Panc1 (cell line): ENCODE measurements at regions not wholly inside any gene's neighbourhood (a gene's known extent, or its start where the extent isn't known, plus 50 kb on each side); places are given as distances from the start of the nearest gene placed in this dataset.

Experiments
- ATAC-seq: fragments of 200-7000 bp; cut with Tn5 transposase; 2 replicates; pipeline ENCODE4 v1.9.1; 2020; ENCODE audit warnings: mild to moderate bottlenecking, moderate library complexity
- BruUV-seq: library from RNA; stranded (reverse); fragments of 400-500 nt; replicated peaks from 2 replicates; lab custom pipeline; 2021; lab: Mats Ljungman, UMichigan
- CTCF ChIA-PET: fragments of 300-600 bp; sonication (Branson Sonifier 250); formaldehyde crosslinking; loops from one replicate; lab custom pipeline; 2022; ENCODE audit warnings: antibody characterized with exemption; lab: Charles Lee
- POLR2A ChIA-PET: fragments of 300-600 bp; sonication (Branson Sonifier 250); formaldehyde crosslinking; loops from one replicate; lab custom pipeline; 2022; ENCODE audit warnings: antibody characterized with exemption; lab: Charles Lee
- DNase-seq: peaks from one replicate; pipeline ENCODE4 v3.0.0-alpha.2; 2010; ENCODE audit warnings: low read depth, low spot score
- H3K27ac ChIP-seq: 2 replicates; pipeline ENCODE4 v1.5.1; 2011; ENCODE audit warnings: mild to moderate bottlenecking, low read length, inconsistent platforms
- H3K27me3 ChIP-seq: fragments of 200-500 bp; sonication (Bioruptor generic); 2 replicates; pipeline ENCODE4 v1.6.0; 2014; ENCODE audit warnings: low read length, inconsistent platforms; ENCODE audit not compliant: control insufficient read depth, insufficient read depth
- H3K36me3 ChIP-seq: fragments of 200-500 bp; sonication (Bioruptor generic); 2 replicates; pipeline ENCODE4 v1.5.1; 2014; ENCODE audit warnings: inconsistent platforms, mild to moderate bottlenecking, low read length, moderate library complexity; ENCODE audit not compliant: control insufficient read depth, insufficient read depth
- H3K4me1 ChIP-seq: 2 replicates; pipeline ENCODE4 v1.5.1; 2011; ENCODE audit warnings: inconsistent platforms, mild to moderate bottlenecking, low read length, moderate library complexity; ENCODE audit not compliant: control insufficient read depth, insufficient read depth
- H3K4me3 ChIP-seq, 2 experiments: 2 replicates each; pipeline ENCODE4 v1.5.1; 2011 to 2012; ENCODE audit warnings: low read depth in 2 of 2, low read length in 2 of 2, mild to moderate bottlenecking in 2 of 2, inconsistent platforms in 1 of 2, moderate library complexity in 1 of 2
- H3K9me3 ChIP-seq: fragments of 200-500 bp; sonication (Bioruptor generic); 2 replicates; pipeline ENCODE4 v1.5.1; 2014; ENCODE audit warnings: low read depth, mild to moderate bottlenecking, inconsistent platforms, low read length, moderate library complexity; ENCODE audit not compliant: control insufficient read depth, insufficient read depth
- POLR2AphosphoS5 ChIP-seq: IDR thresholded peaks from 2 replicates; pipeline ENCODE4 v1.6.1; 2012; ENCODE audit warnings: mild to moderate bottlenecking, low read depth, low read length, moderate library complexity
- SIN3A ChIP-seq: IDR thresholded peaks from 2 replicates; pipeline ENCODE4 v1.6.1; 2012; ENCODE audit warnings: low read depth, mild to moderate bottlenecking, low read length, moderate library complexity, borderline replicate concordance; ENCODE audit not compliant: insufficient read depth
- TCF7L2 ChIP-seq: IDR thresholded peaks from 2 replicates; pipeline ENCODE4 v1.6.1; 2011; ENCODE audit warnings: mild to moderate bottlenecking, low read depth, low read length, inconsistent platforms
- in situ Hi-C: cut with HindIII; loops from 2 replicates; pipeline ENCODE4 v1.10.0; 2016; ENCODE audit warnings: low sequenced_read_pairs, low pct_unique_long_range_greater_than_20kb
- intact Hi-C: fragments of 100-400 bp; cut with micrococcal nuclease; formaldehyde crosslinking; loops from one replicate; pipeline ENCODE4 v1.10.0; 2022; ENCODE audit not compliant: unreplicated experiment
- TF ChIP-seq, protein P1 (sequence below): fragments of 450-650 bp; IDR thresholded peaks from 2 replicates; pipeline ENCODE4 v1.5.1; 2017; ENCODE audit warnings: mild to moderate bottlenecking
- TF ChIP-seq, protein P2 (sequence below), 2 experiments: IDR thresholded peaks; 2 replicates each; pipeline ENCODE4 v1.6.1; 2011 to 2012; ENCODE audit warnings: low read depth in 2 of 2, control low read depth in 1 of 2, low read length in 1 of 2, mild to moderate bottlenecking in 1 of 2, moderate library complexity in 1 of 2; ENCODE audit not compliant: insufficient read depth in 1 of 2

DNA sequence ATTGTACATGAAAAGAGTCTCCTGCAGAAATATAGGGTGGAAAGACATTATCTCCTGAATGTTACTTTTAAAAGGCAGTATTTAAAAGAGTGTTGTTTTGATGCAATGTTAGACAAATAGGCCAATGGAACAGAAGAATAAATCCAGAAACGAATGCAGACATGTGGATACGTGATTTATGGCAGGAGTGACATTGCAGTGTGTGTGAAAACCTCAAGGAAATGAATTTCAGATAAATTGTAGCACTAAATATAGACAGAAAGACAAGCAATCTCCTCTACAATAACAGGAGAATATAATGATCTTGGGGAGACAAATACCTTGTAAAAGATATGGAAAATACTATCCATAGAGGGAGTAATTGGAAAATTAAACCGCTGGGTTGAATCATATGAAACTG, 387.8 kb upstream of the CHRM3 start:
- Histone ChIP-seq H3K9me3 (no peaks in the 10 kb centered on the region), H3K27ac (no peak overlapping the region), H3K4me1 (no peaks in the 10 kb centered on the region), H3K36me3 (no peaks in the 10 kb centered on the region), H3K4me3 (no peak overlapping the region), H3K27me3 (no peaks in the 10 kb centered on the region)
- intact Hi-C loops, result no loop called here
- in situ Hi-C loops, result no loop called here
- no peak for DNase-seq
- POLR2A ChIA-PET, result no interaction called here
- no peak for TF ChIP-seq TCF7L2
- TF ChIP-seq POLR2AphosphoS5, result no peak
- TF ChIP-seq, protein P1, sequence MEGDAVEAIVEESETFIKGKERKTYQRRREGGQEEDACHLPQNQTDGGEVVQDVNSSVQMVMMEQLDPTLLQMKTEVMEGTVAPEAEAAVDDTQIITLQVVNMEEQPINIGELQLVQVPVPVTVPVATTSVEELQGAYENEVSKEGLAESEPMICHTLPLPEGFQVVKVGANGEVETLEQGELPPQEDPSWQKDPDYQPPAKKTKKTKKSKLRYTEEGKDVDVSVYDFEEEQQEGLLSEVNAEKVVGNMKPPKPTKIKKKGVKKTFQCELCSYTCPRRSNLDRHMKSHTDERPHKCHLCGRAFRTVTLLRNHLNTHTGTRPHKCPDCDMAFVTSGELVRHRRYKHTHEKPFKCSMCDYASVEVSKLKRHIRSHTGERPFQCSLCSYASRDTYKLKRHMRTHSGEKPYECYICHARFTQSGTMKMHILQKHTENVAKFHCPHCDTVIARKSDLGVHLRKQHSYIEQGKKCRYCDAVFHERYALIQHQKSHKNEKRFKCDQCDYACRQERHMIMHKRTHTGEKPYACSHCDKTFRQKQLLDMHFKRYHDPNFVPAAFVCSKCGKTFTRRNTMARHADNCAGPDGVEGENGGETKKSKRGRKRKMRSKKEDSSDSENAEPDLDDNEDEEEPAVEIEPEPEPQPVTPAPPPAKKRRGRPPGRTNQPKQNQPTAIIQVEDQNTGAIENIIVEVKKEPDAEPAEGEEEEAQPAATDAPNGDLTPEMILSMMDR, result no peak
- no peak for TF ChIP-seq SIN3A
- TF ChIP-seq, protein P2, sequence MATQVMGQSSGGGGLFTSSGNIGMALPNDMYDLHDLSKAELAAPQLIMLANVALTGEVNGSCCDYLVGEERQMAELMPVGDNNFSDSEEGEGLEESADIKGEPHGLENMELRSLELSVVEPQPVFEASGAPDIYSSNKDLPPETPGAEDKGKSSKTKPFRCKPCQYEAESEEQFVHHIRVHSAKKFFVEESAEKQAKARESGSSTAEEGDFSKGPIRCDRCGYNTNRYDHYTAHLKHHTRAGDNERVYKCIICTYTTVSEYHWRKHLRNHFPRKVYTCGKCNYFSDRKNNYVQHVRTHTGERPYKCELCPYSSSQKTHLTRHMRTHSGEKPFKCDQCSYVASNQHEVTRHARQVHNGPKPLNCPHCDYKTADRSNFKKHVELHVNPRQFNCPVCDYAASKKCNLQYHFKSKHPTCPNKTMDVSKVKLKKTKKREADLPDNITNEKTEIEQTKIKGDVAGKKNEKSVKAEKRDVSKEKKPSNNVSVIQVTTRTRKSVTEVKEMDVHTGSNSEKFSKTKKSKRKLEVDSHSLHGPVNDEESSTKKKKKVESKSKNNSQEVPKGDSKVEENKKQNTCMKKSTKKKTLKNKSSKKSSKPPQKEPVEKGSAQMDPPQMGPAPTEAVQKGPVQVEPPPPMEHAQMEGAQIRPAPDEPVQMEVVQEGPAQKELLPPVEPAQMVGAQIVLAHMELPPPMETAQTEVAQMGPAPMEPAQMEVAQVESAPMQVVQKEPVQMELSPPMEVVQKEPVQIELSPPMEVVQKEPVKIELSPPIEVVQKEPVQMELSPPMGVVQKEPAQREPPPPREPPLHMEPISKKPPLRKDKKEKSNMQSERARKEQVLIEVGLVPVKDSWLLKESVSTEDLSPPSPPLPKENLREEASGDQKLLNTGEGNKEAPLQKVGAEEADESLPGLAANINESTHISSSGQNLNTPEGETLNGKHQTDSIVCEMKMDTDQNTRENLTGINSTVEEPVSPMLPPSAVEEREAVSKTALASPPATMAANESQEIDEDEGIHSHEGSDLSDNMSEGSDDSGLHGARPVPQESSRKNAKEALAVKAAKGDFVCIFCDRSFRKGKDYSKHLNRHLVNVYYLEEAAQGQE (IDR thresholded peaks at IDR 0.05; ENCODE audit: insufficient read depth in 1 of 2, low read depth in 2 of 2, low read length in 1 of 2), result no peak
- no peak for ATAC-seq
- no TSS peak for BruUV-seq
- CTCF ChIA-PET, result no interaction called here

DNA sequence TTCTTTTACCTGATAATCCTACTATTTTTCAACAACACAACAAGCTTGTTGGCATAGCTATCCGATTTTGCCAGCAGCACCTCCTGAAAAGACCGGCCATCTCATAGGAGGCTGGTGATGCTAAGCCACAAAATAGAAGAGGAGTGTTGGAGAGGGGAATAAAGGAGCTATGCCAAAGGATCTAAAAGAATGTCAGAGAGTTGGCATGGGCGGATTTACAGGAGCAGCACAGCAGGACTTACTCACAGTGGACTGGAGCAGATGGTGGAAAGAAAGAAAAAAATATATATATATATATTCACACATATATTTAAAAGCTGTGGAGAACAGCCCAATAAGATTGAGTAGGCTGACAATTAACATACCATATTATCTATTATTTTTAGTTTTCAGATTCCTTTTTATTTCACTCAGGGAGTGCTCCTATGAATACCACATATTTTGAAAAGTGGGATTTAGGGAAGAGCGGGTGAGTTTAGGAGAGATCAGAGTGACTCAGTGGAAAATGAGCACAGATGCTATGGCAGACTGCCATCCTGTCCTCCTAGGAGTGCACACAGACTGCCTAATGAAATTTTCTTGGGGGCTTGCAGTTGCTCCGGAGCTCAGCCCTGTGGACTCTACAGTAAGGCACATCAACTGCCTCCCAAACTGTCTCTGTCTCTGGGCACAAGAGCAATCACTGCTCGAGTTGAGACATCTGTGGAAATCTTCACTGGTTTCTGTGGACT, 394.4 kb upstream of the CHRM3 start:
- intact Hi-C loops, result no loop called here
- CTCF ChIA-PET, result interaction anchor here (0.5 kb wide), 1 partner anchor 1410 kb away, joined by 5 read pairs; no protein-coding TSS in a partner anchor

More for the DNA sequence above, 394.4 kb upstream of the CHRM3 start:
- Histone ChIP-seq H3K4me1 (no peaks in the 10 kb centered on the region), H3K27me3 (no peaks in the 10 kb centered on the region), H3K27ac (no peak overlapping the region), H3K36me3 (no peaks in the 10 kb centered on the region), H3K9me3 (no peaks in the 10 kb centered on the region), H3K4me3 (no peak overlapping the region)
- no peak for ATAC-seq
- no peak for TF ChIP-seq POLR2AphosphoS5
- TF ChIP-seq, protein P2 (IDR thresholded peaks at IDR 0.05; ENCODE audit: insufficient read depth in 1 of 2, low read depth in 2 of 2, low read length in 1 of 2), result no peak
- TF ChIP-seq, protein P1, result no peak
- TF ChIP-seq SIN3A, result no peak
- no TSS peak for BruUV-seq
- POLR2A ChIA-PET, result no interaction called here
- in situ Hi-C loops, result no loop called here
- no peak for DNase-seq
